WERI-Rb-1 (cell line): ENCODE measurements at regions not wholly inside any gene's neighbourhood (a gene's known extent, or its start where the extent isn't known, plus 50 kb on each side); places are given as distances from the start of the nearest gene placed in this dataset.

Source experiments
- DNase-seq: peaks from one replicate; pipeline ENCODE4 v3.0.0-alpha.2; 2020
- H3K27ac ChIP-seq: fragments of 250-450 bp; sonication (Bioruptor Pico); 2 replicates; pipeline ENCODE4 v1.5.1; 2020; ENCODE audit warnings: mild to moderate bottlenecking, moderate library complexity
- H3K27me3 ChIP-seq: fragments of 250-450 bp; sonication (Bioruptor Pico); 2 replicates; pipeline ENCODE4 v1.5.1; 2021; ENCODE audit warnings: mild to moderate bottlenecking, low read depth, moderate library complexity; ENCODE audit not compliant: insufficient read depth, severe bottlenecking
- H3K36me3 ChIP-seq: fragments of 250-450 bp; sonication (Bioruptor Pico); 2 replicates; pipeline ENCODE4 v1.5.1; 2020; ENCODE audit warnings: mild to moderate bottlenecking, moderate library complexity
- H3K4me3 ChIP-seq: 2 replicates; pipeline ENCODE4 v1.5.1; 2011; ENCODE audit warnings: low read depth, mild to moderate bottlenecking, control low read depth, low read length
- H3K9me3 ChIP-seq: fragments of 250-450 bp; sonication (Bioruptor Pico); 2 replicates; pipeline ENCODE4 v1.5.1; 2021; ENCODE audit warnings: mild to moderate bottlenecking, moderate library complexity; ENCODE audit not compliant: severe bottlenecking
- CTCF ChIP-seq: IDR thresholded peaks from 2 replicates; pipeline ENCODE4 v1.5.1; 2011; ENCODE audit warnings: low read depth, mild to moderate bottlenecking, control low read depth, inconsistent platforms, low read length

DNA sequence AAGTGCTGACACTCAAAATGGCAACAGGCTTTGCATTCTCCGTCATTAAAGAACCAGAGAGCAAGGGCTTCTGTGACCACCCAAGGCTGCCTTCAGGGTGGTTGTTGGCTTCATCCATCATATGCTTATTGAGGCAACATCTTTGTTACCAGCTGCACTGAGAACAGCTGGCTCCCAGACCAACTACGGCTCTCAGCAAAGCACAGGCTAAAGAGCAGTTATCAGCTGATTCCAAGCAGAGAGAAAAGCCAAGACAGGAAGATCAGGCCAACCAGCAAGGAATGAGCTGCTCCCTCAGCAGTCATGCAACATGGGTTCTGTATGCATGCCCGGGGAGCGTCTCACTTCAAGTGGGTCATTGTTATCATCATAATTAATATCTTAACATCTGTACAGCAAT is 358.9 kb downstream of the ACTL7B start:
- no peak for TF ChIP-seq CTCF

GRCh38 chr9:108489567-108489966 is 366.2 kb downstream of the ACTL7B start:
- H3K4me3 ChIP-seq = no peak overlapping the region
- H3K9me3 ChIP-seq = no peaks in the 10 kb centered on the region
- H3K36me3 ChIP-seq = no peaks in the 10 kb centered on the region
- no peaks in the 10 kb centered on the region for H3K27me3 ChIP-seq
- TF ChIP-seq CTCF = no peak
- no peak overlapping the region for H3K27ac ChIP-seq
- no peak for DNase-seq

More for the DNA sequence above, 358.9 kb downstream of the ACTL7B start:
- no peak overlapping the region for H3K27ac ChIP-seq
- H3K4me3 ChIP-seq = no peak overlapping the region
- no peaks in the 10 kb centered on the region for H3K27me3 ChIP-seq
- H3K9me3 ChIP-seq = peaks cover 18% of the 10 kb centered on the region
- DNase-seq = no peak
- H3K36me3 ChIP-seq = no peaks in the 10 kb centered on the region

GRCh38 chr9:108486831-108487230 is 369.0 kb downstream of the ACTL7B start:
- no peaks in the 10 kb centered on the region for H3K27me3 ChIP-seq
- no peak overlapping the region for H3K27ac ChIP-seq
- H3K4me3 ChIP-seq = no peak overlapping the region
- no peak for DNase-seq
- TF ChIP-seq CTCF = no peak
- H3K36me3 ChIP-seq = no peaks in the 10 kb centered on the region
- H3K9me3 ChIP-seq = no peaks in the 10 kb centered on the region

DNA sequence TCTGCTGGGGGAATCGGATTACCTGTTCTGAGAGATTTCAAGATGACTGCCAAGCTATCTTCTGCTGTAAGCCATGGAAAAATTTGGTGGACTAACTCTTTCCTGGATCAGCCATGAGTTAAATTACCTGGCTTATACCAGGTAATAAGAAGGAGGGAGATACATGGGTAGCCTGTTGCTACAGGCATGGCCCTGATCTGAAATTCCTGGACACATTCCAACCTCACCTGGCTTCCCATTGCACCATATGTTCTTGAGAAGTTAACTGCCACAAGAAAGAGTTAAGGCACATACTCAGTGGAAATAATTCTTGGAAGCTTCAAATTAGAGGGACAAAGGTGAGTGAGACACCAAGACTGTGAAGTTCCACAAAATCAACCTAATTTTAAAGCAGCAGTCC is 371.3 kb downstream of the ACTL7B start:
- H3K27ac ChIP-seq = no peak overlapping the region
- H3K27me3 ChIP-seq = no peaks in the 10 kb centered on the region
- H3K9me3 ChIP-seq = no peaks in the 10 kb centered on the region
- no peak for TF ChIP-seq CTCF
- no peaks in the 10 kb centered on the region for H3K36me3 ChIP-seq
- no peak overlapping the region for H3K4me3 ChIP-seq
- no peak for DNase-seq

- Histone ChIP-seq H3K9me3 (no peaks in the 10 kb centered on the region), H3K36me3 (no peaks in the 10 kb centered on the region), H3K27me3 (no peaks in the 10 kb centered on the region), H3K27ac (no peak overlapping the region), H3K4me3 (no peak overlapping the region)
- TF ChIP-seq CTCF = no peak
- DNase-seq = no peak
These were observed 372.1 kb downstream of the ACTL7B start for GRCh38 chr9:108483676-108484075.

DNA sequence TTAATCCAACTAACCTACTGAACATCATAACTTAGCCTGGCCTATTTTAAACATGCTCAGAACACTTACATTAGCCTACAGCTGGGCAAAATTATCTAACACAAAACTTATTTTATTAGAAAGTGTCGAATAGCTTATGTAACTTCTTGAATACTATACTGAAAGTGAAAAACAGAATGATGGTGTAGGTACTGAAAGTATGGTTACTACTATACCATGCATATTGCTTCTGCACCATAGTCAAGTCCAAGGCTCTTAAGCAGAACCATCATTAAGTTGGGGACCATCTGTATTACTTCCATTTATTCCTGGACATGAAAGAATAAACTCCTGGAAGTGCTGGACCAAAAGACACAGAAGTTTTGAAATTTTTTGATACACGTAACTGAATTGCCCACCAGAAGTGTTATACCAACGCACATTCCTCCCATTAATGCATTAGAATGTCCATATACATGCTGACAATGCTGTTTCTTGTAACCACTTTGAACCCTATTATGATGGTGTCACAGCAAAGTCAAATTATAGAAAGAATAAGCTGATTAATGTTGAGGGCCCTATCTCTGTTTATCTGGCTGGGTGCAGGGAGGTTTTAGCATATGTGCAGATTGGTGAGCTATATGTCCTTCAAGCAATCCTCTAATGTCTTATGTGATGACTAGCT is 375.7 kb downstream of the ACTL7B start:
- no peaks in the 10 kb centered on the region for H3K27me3 ChIP-seq
- no peaks in the 10 kb centered on the region for H3K36me3 ChIP-seq
- H3K9me3 ChIP-seq = no peaks in the 10 kb centered on the region
- no peak overlapping the region for H3K27ac ChIP-seq
- no peak for TF ChIP-seq CTCF
- no peak for DNase-seq
- H3K4me3 ChIP-seq = no peak overlapping the region
